Chondrocyte (in vitro differentiated cells): ENCODE measurements at regions not wholly inside any gene's neighbourhood (a gene's known extent, or its start where the extent isn't known, plus 50 kb on each side); places are given as distances from the start of the nearest gene placed in this dataset.

ENCODE experiments used
- DNase-seq: peaks from one replicate; pipeline ENCODE4 v3.0.0; 2021; ENCODE audit warnings: mixed read lengths, low spot score
- H3K27ac Mint-ChIP-seq: one replicate; pipeline ENCODE4 v1.8.0; 2021; ENCODE audit warnings: mild to moderate bottlenecking, moderate library complexity, mixed read lengths; ENCODE audit not compliant: unreplicated experiment
- H3K27me3 Mint-ChIP-seq: 2 replicates; pipeline ENCODE4 v1.8.0; 2021; ENCODE audit warnings: low read depth, mixed read lengths
- H3K36me3 Mint-ChIP-seq: 2 replicates; pipeline ENCODE4 v1.8.0; 2021; ENCODE audit warnings: low read depth, mixed read lengths
- H3K4me1 Mint-ChIP-seq: 2 replicates; pipeline ENCODE4 v1.8.0; 2021; ENCODE audit warnings: low read depth, mild to moderate bottlenecking, mixed read lengths
- H3K4me3 Mint-ChIP-seq: one replicate; pipeline ENCODE4 v1.8.0; 2021; ENCODE audit warnings: mild to moderate bottlenecking, moderate library complexity, mixed read lengths; ENCODE audit not compliant: unreplicated experiment
- H3K9me3 Mint-ChIP-seq: 2 replicates; pipeline ENCODE4 v1.8.0; 2021; ENCODE audit warnings: low read depth, mixed read lengths
- CTCF ChIP-seq: fragments of 200-600 bp; sonication (generic); IDR thresholded peaks from 2 replicates; pipeline ENCODE4 v1.5.0; 2021; ENCODE audit warnings: antibody characterized with exemption, mild to moderate bottlenecking, moderate library complexity

GRCh38 chr4:152157629-152158028 lies 378.3 kb downstream of the FBXW7 start:
- Mint-ChIP-seq H3K4me3 (no peak overlapping the region), H3K27me3 (peaks cover 53% of the 10 kb centered on the region), H3K4me1 (peaks cover 4% of the 10 kb centered on the region), H3K27ac (no peak overlapping the region), H3K36me3 (no peaks in the 10 kb centered on the region), H3K9me3 (no peaks in the 10 kb centered on the region)
- no peak for DNase-seq
- no peak for TF ChIP-seq CTCF

- H3K27me3 Mint-ChIP-seq = peaks cover 55% of the 10 kb centered on the region
- no peak for TF ChIP-seq CTCF
- no peaks in the 10 kb centered on the region for H3K9me3 Mint-ChIP-seq
- H3K4me1 Mint-ChIP-seq = peaks cover 4% of the 10 kb centered on the region
- H3K4me3 Mint-ChIP-seq = no peak overlapping the region
- H3K36me3 Mint-ChIP-seq = no peaks in the 10 kb centered on the region
- DNase-seq = no peak
- H3K27ac Mint-ChIP-seq = no peak overlapping the region
Observed at GRCh38 chr4:152156442-152156841, 379.4 kb downstream of the FBXW7 start.

GRCh38 chr4:152155070-152155469 lies 380.8 kb downstream of the FBXW7 start:
- H3K4me1 Mint-ChIP-seq = peaks cover 4% of the 10 kb centered on the region
- DNase-seq = no peak
- peaks cover 54% of the 10 kb centered on the region for H3K27me3 Mint-ChIP-seq
- no peak overlapping the region for H3K4me3 Mint-ChIP-seq
- H3K27ac Mint-ChIP-seq = no peak overlapping the region
- H3K9me3 Mint-ChIP-seq = no peaks in the 10 kb centered on the region
- TF ChIP-seq CTCF = no peak
- no peaks in the 10 kb centered on the region for H3K36me3 Mint-ChIP-seq

GRCh38 chr4:152154433-152154832 lies 381.5 kb downstream of the FBXW7 start:
- H3K27ac Mint-ChIP-seq = no peak overlapping the region
- H3K4me1 Mint-ChIP-seq = peaks cover 4% of the 10 kb centered on the region
- H3K9me3 Mint-ChIP-seq = no peaks in the 10 kb centered on the region
- no peak for TF ChIP-seq CTCF
- no peak for DNase-seq
- H3K27me3 Mint-ChIP-seq = peaks cover 59% of the 10 kb centered on the region
- no peaks in the 10 kb centered on the region for H3K36me3 Mint-ChIP-seq
- H3K4me3 Mint-ChIP-seq = no peak overlapping the region

- Mint-ChIP-seq H3K36me3 (no peaks in the 10 kb centered on the region), H3K4me1 (peaks cover 4% of the 10 kb centered on the region), H3K27ac (no peak overlapping the region), H3K27me3 (peaks cover 60% of the 10 kb centered on the region), H3K4me3 (no peak overlapping the region), H3K9me3 (no peaks in the 10 kb centered on the region)
- DNase-seq = no peak
- TF ChIP-seq CTCF = no peak
Observed at GRCh38 chr4:152153476-152154270, 382.2 kb downstream of the FBXW7 start.
